Hematopoietic multipotent progenitor cell treated with erythropoietin and hydrocortisone succinate and interleukin-3 and kit ligand, for 4 days (in vitro differentiated cells): ENCODE measurements at regions not wholly inside any gene's neighbourhood (a gene's known extent, or its start where the extent isn't known, plus 50 kb on each side); places are given as distances from the start of the nearest gene placed in this dataset.
A peak's percentile ranks its signal among the peaks of the same experiment; 100 is the strongest.
"Not testable (repeated sequence)": the region's sequence is repeated elsewhere in the genome, so short reads cannot be mapped to it uniquely, and the experiment has no call there.

Experiments
- DNase-seq: peaks from one replicate; pipeline ENCODE4 v3.0.0-alpha.2; 2015

GRCh38 chr11:81870815-81871214 lies 862.8 kb downstream of the FAM181B start:
- no peak for DNase-seq

GRCh38 chr11:81870066-81870412 lies 863.6 kb downstream of the FAM181B start:
- DNase-seq: no peak

GRCh38 chr11:81869351-81870065 lies 864.2 kb downstream of the FAM181B start:
- DNase-seq: peak; percentile 93

- no peak for DNase-seq
Measured at GRCh38 chr11:81866896-81867295, 866.8 kb downstream of the FAM181B start.

- DNase-seq: no peak
Measured at GRCh38 chr11:81857386-81857785, 876.3 kb downstream of the FAM181B start.

GRCh38 chr11:81853791-81854190 lies 879.9 kb downstream of the FAM181B start:
- DNase-seq: no peak

GRCh38 chr11:81852896-81853295 lies 880.8 kb downstream of the FAM181B start:
- DNase-seq: no peak

GRCh38 chr11:81840380-81840779 lies 893.3 kb downstream of the FAM181B start:
- DNase-seq: no peak

- no peak for DNase-seq
Measured at GRCh38 chr11:81839976-81840375, 893.7 kb downstream of the FAM181B start.

GRCh38 chr11:81839016-81839415 lies 894.6 kb downstream of the FAM181B start:
- no peak for DNase-seq

GRCh38 chr11:81829976-81830375 lies 903.7 kb downstream of the FAM181B start:
- no peak for DNase-seq

GRCh38 chr11:81825346-81825745 lies 908.3 kb downstream of the FAM181B start:
- DNase-seq: no peak

GRCh38 chr11:81819462-81819861 lies 914.2 kb downstream of the FAM181B start:
- no peak for DNase-seq

- DNase-seq: no peak
Measured at GRCh38 chr11:81804858-81805257, 928.8 kb downstream of the FAM181B start.

GRCh38 chr11:81802591-81802990 lies 931.1 kb downstream of the FAM181B start:
- no peak for DNase-seq

- no peak for DNase-seq
Measured at GRCh38 chr11:81792416-81792815, 941.2 kb downstream of the FAM181B start.

GRCh38 chr11:81787584-81788049 lies 946.0 kb downstream of the FAM181B start:
- peak; percentile 55 for DNase-seq

- DNase-seq: no peak
Measured at GRCh38 chr11:81772166-81772565, 961.5 kb downstream of the FAM181B start.

- not testable (repeated sequence) for DNase-seq
Measured at GRCh38 chr11:81769906-81770305, 963.8 kb downstream of the FAM181B start.

- no peak for DNase-seq
Measured at GRCh38 chr11:81756864-81757595, 976.6 kb downstream of the FAM181B start.

- DNase-seq: no peak
Measured at GRCh38 chr11:81749245-81749644, 984.4 kb downstream of the FAM181B start.

GRCh38 chr11:81744336-81745116 lies 989.1 kb downstream of the FAM181B start:
- DNase-seq: no peak

GRCh38 chr11:81725701-81726100 lies 1008.0 kb downstream of the FAM181B start:
- DNase-seq: peak; percentile 1

GRCh38 chr11:81717695-81718094 lies 1016.0 kb downstream of the FAM181B start:
- DNase-seq: no peak
